ENCODE measurements at regions not wholly inside any gene's neighbourhood (a gene's known extent, or its start where the extent isn't known, plus 50 kb on each side); places are given as distances from the start of the nearest gene placed in this dataset.

DNA sequence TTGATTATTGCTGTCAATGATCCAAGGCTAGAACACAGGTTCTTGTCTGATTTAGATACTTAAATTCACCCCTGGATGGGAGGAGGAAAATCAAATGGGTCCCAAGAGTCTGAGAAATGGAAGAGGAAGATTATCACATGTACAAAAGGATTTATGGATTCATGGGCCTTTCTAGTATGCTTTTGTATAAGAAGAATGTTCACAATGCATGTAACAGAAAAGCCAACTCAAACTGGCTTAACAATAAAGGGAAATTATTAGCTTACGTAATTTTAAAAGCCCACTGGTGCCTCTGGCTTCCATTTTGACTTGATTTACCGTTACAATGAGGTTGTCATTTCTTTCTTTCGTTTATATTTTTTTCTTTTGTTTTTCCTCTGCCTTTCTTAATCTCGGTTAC is 782.5 kb upstream of the GRM7 start:
- TF ChIP-seq, protein P1, sequence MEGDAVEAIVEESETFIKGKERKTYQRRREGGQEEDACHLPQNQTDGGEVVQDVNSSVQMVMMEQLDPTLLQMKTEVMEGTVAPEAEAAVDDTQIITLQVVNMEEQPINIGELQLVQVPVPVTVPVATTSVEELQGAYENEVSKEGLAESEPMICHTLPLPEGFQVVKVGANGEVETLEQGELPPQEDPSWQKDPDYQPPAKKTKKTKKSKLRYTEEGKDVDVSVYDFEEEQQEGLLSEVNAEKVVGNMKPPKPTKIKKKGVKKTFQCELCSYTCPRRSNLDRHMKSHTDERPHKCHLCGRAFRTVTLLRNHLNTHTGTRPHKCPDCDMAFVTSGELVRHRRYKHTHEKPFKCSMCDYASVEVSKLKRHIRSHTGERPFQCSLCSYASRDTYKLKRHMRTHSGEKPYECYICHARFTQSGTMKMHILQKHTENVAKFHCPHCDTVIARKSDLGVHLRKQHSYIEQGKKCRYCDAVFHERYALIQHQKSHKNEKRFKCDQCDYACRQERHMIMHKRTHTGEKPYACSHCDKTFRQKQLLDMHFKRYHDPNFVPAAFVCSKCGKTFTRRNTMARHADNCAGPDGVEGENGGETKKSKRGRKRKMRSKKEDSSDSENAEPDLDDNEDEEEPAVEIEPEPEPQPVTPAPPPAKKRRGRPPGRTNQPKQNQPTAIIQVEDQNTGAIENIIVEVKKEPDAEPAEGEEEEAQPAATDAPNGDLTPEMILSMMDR (IDR thresholded peaks at IDR 0.05), result no peak
- TF ChIP-seq POLR2A (IDR thresholded peaks at IDR 0.05), result no peak
